K562 (cell line): ENCODE measurements at regions not wholly inside any gene's neighbourhood (a gene's known extent, or its start where the extent isn't known, plus 50 kb on each side); places are given as distances from the start of the nearest gene placed in this dataset.

Experiments
- ATAC-seq: fragments of 200-7000 bp; cut with Tn5 transposase; 3 replicates; pipeline ENCODE4 v1.9.1; 2020; ENCODE audit warnings: moderate library complexity
- BruUV-seq: library from RNA; stranded (reverse); fragments of 400-500 nt; replicated peaks from 2 replicates; lab custom pipeline; 2021; lab: Mats Ljungman, UMichigan
- CTCF ChIA-PET: fragments of 300-600 bp; formaldehyde crosslinking; extraction: SDS; loops from one replicate; lab custom pipeline; 2021; ENCODE audit warnings: low intra/inter-chr PET ratio; lab: Yijun Ruan, JAX
- POLR2A ChIA-PET: fragments of 300-600, 350-650 bp; sonication (Branson Sonifier 250); formaldehyde crosslinking; extraction: SDS; loops from one replicate; lab custom pipeline; 2021; ENCODE audit warnings: antibody characterized with exemption, inconsistent platforms; lab: Yijun Ruan, JAX
- DNase-seq, 4 experiments: peaks; one replicate each; pipeline versions ENCODE4 v3.0.0 to v3.0.0-alpha.2; 2011 to 2018; ENCODE audit warnings: low spot score in 3 of 4, mixed read lengths in 3 of 4; ENCODE audit errors: extremely low read depth in 1 of 4
- FAIRE-seq: peaks from 2 replicates; lab custom pipeline; 2011; peaks lifted over from hg19 to GRCh38; lab: Jason Lieb, UNC
- H2AFZ ChIP-seq: 2 replicates; pipeline ENCODE4 v1.6.0; 2011; ENCODE audit warnings: low read depth, low read length, control low read depth, inconsistent platforms
- H3K27ac ChIP-seq: fragments of 200-600 bp; 3 replicates; pipeline ENCODE4 v1.8.0; 2011; ENCODE audit warnings: low read depth, mild to moderate bottlenecking, control low read depth, inconsistent platforms, low read length, moderate library complexity, mixed read lengths; ENCODE audit errors: extremely low read depth
- H3K27me3 ChIP-seq, 2 experiments: fragments of 300-600 bp in 1 of 2; 2 replicates in 1 of 2; 3 replicates in 1 of 2; pipeline versions ENCODE4 v1.6.0 to v1.8.0; 2011; ENCODE audit warnings: inconsistent platforms in 2 of 2, low read length in 2 of 2, mild to moderate bottlenecking in 1 of 2, mixed read lengths in 1 of 2, moderate library complexity in 1 of 2; ENCODE audit not compliant: control insufficient read depth in 2 of 2, insufficient read depth in 2 of 2
- H3K36me3 ChIP-seq: fragments of 300-600 bp; 3 replicates; pipeline ENCODE4 v1.8.0; 2011; ENCODE audit warnings: mild to moderate bottlenecking, low read length, inconsistent platforms; ENCODE audit not compliant: control insufficient read depth, insufficient read depth
- H3K4me1 ChIP-seq, 2 experiments: fragments of 200-600 bp in 1 of 2; replicated peaks in 1 of 2; 2 replicates in 1 of 2; 3 replicates in 1 of 2; pipeline versions ENCODE4 v1.5.1 to v1.8.0; 2011; ENCODE audit warnings: inconsistent platforms in 2 of 2, low read length in 2 of 2, mild to moderate bottlenecking in 1 of 2, mixed read lengths in 1 of 2, moderate library complexity in 1 of 2; ENCODE audit not compliant: control insufficient read depth in 2 of 2, insufficient read depth in 2 of 2
- H3K4me2 ChIP-seq: 2 replicates; pipeline ENCODE4 v1.6.1; 2011; ENCODE audit warnings: low read length, control low read depth, inconsistent platforms, mixed read lengths; ENCODE audit not compliant: insufficient read depth
- H3K4me3 ChIP-seq: fragments of 200-600 bp; sonication (generic), shearing (Covaris generic); 2 replicates; pipeline ENCODE4 v1.5.1; 2016; ENCODE audit warnings: control low read depth, inconsistent platforms
- H3K79me2 ChIP-seq: fragments of 200-600 bp; 3 replicates; pipeline ENCODE4 v1.8.0; 2011; ENCODE audit warnings: low read length, inconsistent platforms; ENCODE audit not compliant: control insufficient read depth, insufficient read depth
- H3K9ac ChIP-seq, 2 experiments: 2 replicates each; pipeline versions ENCODE4 v1.6.0 to v1.6.1; 2011; ENCODE audit warnings: low read depth in 2 of 2, low read length in 2 of 2, control low read depth in 1 of 2, inconsistent platforms in 1 of 2, mild to moderate bottlenecking in 1 of 2, mixed read lengths in 1 of 2; ENCODE audit not compliant: insufficient read depth in 1 of 2
- H3K9me1 ChIP-seq: one replicate; pipeline ENCODE4 v1.6.0; 2011; ENCODE audit warnings: inconsistent platforms, mild to moderate bottlenecking, low read length, moderate library complexity; ENCODE audit not compliant: control insufficient read depth, insufficient read depth
- H3K9me3 ChIP-seq: replicated peaks from 2 replicates; pipeline ENCODE4 v1.5.1; 2011; ENCODE audit warnings: low read depth, low read length, inconsistent platforms; ENCODE audit not compliant: control insufficient read depth, insufficient read depth
- H4K20me1 ChIP-seq: replicated peaks from 2 replicates; pipeline ENCODE4 v1.6.1; 2011; ENCODE audit warnings: low read length, inconsistent platforms, mixed read lengths; ENCODE audit not compliant: control insufficient read depth, insufficient read depth
- AFF4 ChIP-seq: sonication (generic); formaldehyde crosslinking; IDR thresholded peaks from 2 replicates; pipeline ENCODE4 v1.8.0; 2023; ENCODE audit warnings: mild to moderate bottlenecking, missing genetic modification reagents
- ATF7 ChIP-seq: fragments of 450-650 bp; IDR thresholded peaks from 2 replicates; pipeline ENCODE4 v1.7.1; 2014; ENCODE audit warnings: mild to moderate bottlenecking, moderate library complexity
- BCL6 ChIP-seq: fragments of 250-450 bp; sonication (Bioruptor Pico); IDR thresholded peaks from 2 replicates; pipeline ENCODE4 v1.4.0; 2020
- ELF2 ChIP-seq: fragments of 250-450 bp; sonication (Bioruptor Pico); IDR thresholded peaks from 2 replicates; pipeline ENCODE4 v1.5.0; 2021; ENCODE audit warnings: mild to moderate bottlenecking
- EP300 ChIP-seq: IDR thresholded peaks from 2 replicates; pipeline ENCODE4 v1.6.1; 2012; ENCODE audit warnings: low read length, improper control_type of control experiment
- ETV1 ChIP-seq: fragments of 450-650 bp; conservative IDR thresholded peaks from 2 replicates; pipeline ENCODE4 v1.6.1; 2016; ENCODE audit warnings: missing genetic modification characterization, control low read depth, low read depth, missing compliant biosample characterization
- ETV6 ChIP-seq, 3 experiments: fragments of 150-350 bp in 1 of 3; sonication (generic) in 1 of 3; formaldehyde crosslinking in 1 of 3; IDR thresholded peaks; 2 replicates each; pipeline versions ENCODE4 v1.6.1 to v1.8.0; 2014 to 2022; ENCODE audit warnings: borderline replicate concordance in 2 of 3, low read depth in 2 of 3, antibody characterized with exemption in 1 of 3, low read length in 1 of 3, mild to moderate bottlenecking in 1 of 3, missing genetic modification reagents in 1 of 3
- ID3 ChIP-seq, 2 experiments: fragments of 250-450 bp in 1 of 2; fragments of 450-650 bp in 1 of 2; sonication (Bioruptor Pico) in 1 of 2; IDR thresholded peaks; 2 replicates each; pipeline versions ENCODE4 v1.6.1 to v1.8.0; 2016 to 2021; ENCODE audit warnings: mild to moderate bottlenecking in 2 of 2, moderate library complexity in 2 of 2, missing compliant biosample characterization in 1 of 2, missing genetic modification characterization in 1 of 2
- MAX ChIP-seq: sonication (generic); formaldehyde crosslinking; IDR thresholded peaks from 2 replicates; pipeline ENCODE4 v1.9.0; 2022; ENCODE audit warnings: mild to moderate bottlenecking, missing genetic modification reagents
- MEF2D ChIP-seq: conservative IDR thresholded peaks from 2 replicates; pipeline ENCODE4 v1.6.1; 2016; ENCODE audit warnings: low read depth, missing genetic modification characterization, missing compliant biosample characterization
- NR4A1 ChIP-seq, 2 experiments: fragments of 250-450 bp in 1 of 2; fragments of 450-650 bp in 1 of 2; sonication (Bioruptor Pico) in 1 of 2; IDR thresholded peaks; 2 replicates each; pipeline versions ENCODE4 v1.4.0 to v1.6.1; 2016 to 2020; ENCODE audit warnings: mild to moderate bottlenecking in 2 of 2, missing compliant biosample characterization in 1 of 2, missing genetic modification characterization in 1 of 2, moderate library complexity in 1 of 2
- POLR2G ChIP-seq: fragments of 200-400 bp; formaldehyde crosslinking; IDR thresholded peaks from 2 replicates; pipeline ENCODE4 v1.6.1; 2017; ENCODE audit warnings: low read depth, mild to moderate bottlenecking, antibody characterized with exemption, low read length, moderate library complexity
- SLC30A9 ChIP-seq: fragments of 250-450 bp; sonication (Bioruptor Pico); IDR thresholded peaks from 2 replicates; pipeline ENCODE4 v1.8.0; 2022; ENCODE audit warnings: mild to moderate bottlenecking, moderate library complexity
- SMARCB1 ChIP-seq: IDR thresholded peaks from 2 replicates; pipeline ENCODE4 v1.6.1; 2011; ENCODE audit warnings: improper control_type of control experiment, low read depth; ENCODE audit not compliant: insufficient read length
- YBX1 ChIP-seq: fragments of 450-650 bp; IDR thresholded peaks from 2 replicates; pipeline ENCODE4 v1.7.1; 2016; ENCODE audit warnings: mild to moderate bottlenecking
- ZBTB17 ChIP-seq: fragments of 450-650 bp; formaldehyde crosslinking; IDR thresholded peaks from 2 replicates; pipeline ENCODE4 v1.4.0; 2020; ENCODE audit warnings: mild to moderate bottlenecking
- ZFP36 ChIP-seq: fragments of 150-350 bp; IDR thresholded peaks from 2 replicates; pipeline ENCODE4 v1.6.1; 2018; ENCODE audit warnings: low read length, low read depth; ENCODE audit not compliant: partially characterized antibody
- ZNF77 ChIP-seq: fragments of 250-450 bp; sonication (Bioruptor Pico); IDR thresholded peaks from 2 replicates; pipeline ENCODE4 v1.5.0; 2020
- WGBS: fragments of 100-300 bp; shearing (Covaris generic); methylation state at CpG from one replicate; pipeline ENCODE4 v1.1.6; 2016; ENCODE audit warnings: low coverage, mixed read lengths; ENCODE audit not compliant: insufficient coverage; ENCODE audit errors: missing lambda C conversion rate; 5-methylcytosine and 5-hydroxymethylcytosine counted together
- in situ Hi-C: fragments of 300-500 bp; cut with MboI; formaldehyde crosslinking; loops from 4 replicates; pipeline ENCODE4 v1.15.0; 2018; ENCODE audit warnings: inconsistent platforms, mixed read lengths
- intact Hi-C: fragments of 100-400 bp; cut with micrococcal nuclease; formaldehyde crosslinking; loops from 2 replicates; pipeline ENCODE4 v1.14.2; 2022

- H3K9ac ChIP-seq = no peak overlapping the region
- H3K4me3 ChIP-seq = no peak overlapping the region
- ChIA-PET CTCF (no interaction called here), POLR2A (no interaction called here)
- no peaks in the 10 kb centered on the region for H3K4me1 ChIP-seq
- H3K9me1 ChIP-seq = no peaks in the 10 kb centered on the region
- H3K9me3 ChIP-seq = no peaks in the 10 kb centered on the region; the same call in none of the 2 replicates
- intact Hi-C loops (no loop called here), in situ Hi-C loops (no loop called here)
- no peak overlapping the region for H3K4me2 ChIP-seq
- H3K27me3 ChIP-seq = no peaks in the 10 kb centered on the region
- H3K79me2 ChIP-seq = no peaks in the 10 kb centered on the region
- no TSS peak for BruUV-seq
- ATAC-seq (no peak), FAIRE-seq (no peak), DNase-seq (no peak)
- no peaks in the 10 kb centered on the region for H4K20me1 ChIP-seq
- 3% methylated on average over 4 of the region's 4 CpGs for WGBS
- no peak overlapping the region for H3K27ac ChIP-seq
- no peak overlapping the region for H2AFZ ChIP-seq
- no peaks in the 10 kb centered on the region for H3K36me3 ChIP-seq
- TF ChIP-seq POLR2G (no peak), ELF2 (CRISPR knock-in tag) (no peak), ID3 (CRISPR knock-in tag; IDR thresholded peaks at IDR 0.05) (no peak), ID3 (tag; IDR thresholded peaks at IDR 0.05) (no peak), ZNF77 (CRISPR knock-in tag) (no peak), ZFP36 (no peak), MAX (no peak), AFF4 (no peak), ZBTB17 (no peak), NR4A1 (CRISPR knock-in tag; IDR thresholded peaks at IDR 0.05) (no peak), NR4A1 (tag; IDR thresholded peaks at IDR 0.05) (no peak), SLC30A9 (CRISPR knock-in tag) (no peak), EP300 (no peak), SMARCB1 (no peak), YBX1 (no peak), ETV6 (IDR thresholded peaks at IDR 0.05; ENCODE audit: borderline replicate concordance in 1 of 2, low read depth in 2 of 2, low read length in 1 of 2) (no peak), ETV6 (CRISPR knock-in tag; IDR thresholded peaks at IDR 0.05; ENCODE audit: borderline replicate concordance) (no peak), ATF7 (no peak), MEF2D (tag) (no peak), ETV1 (tag) (no peak), BCL6 (no peak)
Observed at GRCh38 chr6:22755605-22756004, 186.2 kb downstream of the HDGFL1 start.
